ENCODE measurements at regions not wholly inside any gene's neighbourhood (a gene's known extent, or its start where the extent isn't known, plus 50 kb on each side); places are given as distances from the start of the nearest gene placed in this dataset.

- FAIRE-seq (no peak), DNase-seq (ENCODE audit: low read depth in 1 of 2, low spot score in 2 of 2) (no peak)
- 77% methylated on average over 1 of the region's 1 CpG; no CpG with 5 or more reads in 1 of the 2 experiments for WGBS, 2 experiments (ENCODE audit: extremely low coverage in 1 of 2, insufficient coverage in 1 of 2, insufficient read length in 1 of 2, insufficient replicate concordance in 2 of 2, low coverage in 1 of 2, low lambda C conversion rate in 2 of 2, missing lambda C conversion rate in 1 of 2)
- no peak overlapping the region for H2BK5ac ChIP-seq (ENCODE audit: low read depth, low read length)
- H3K4me2 ChIP-seq (ENCODE audit: insufficient read depth in 1 of 2, low read depth in 2 of 2, low read length in 2 of 2), result no peak overlapping the region
- no peak overlapping the region for H2BK12ac ChIP-seq (ENCODE audit: low read depth, low read length)
- H3K4ac ChIP-seq (replicated peaks; ENCODE audit: insufficient read length, low read depth, low read length), result no peak overlapping the region
- no peak overlapping the region for H3K9ac ChIP-seq (replicated peaks in 1 of 4; ENCODE audit: extremely low read depth in 1 of 4, low read depth in 3 of 4, low read length in 3 of 4)
- H4K91ac ChIP-seq (replicated peaks; ENCODE audit: insufficient read length, low read length), result no peak overlapping the region
- H3K27ac ChIP-seq (ENCODE audit: low read depth, low read length), result no peak overlapping the region
- H2BK120ac ChIP-seq (replicated peaks; ENCODE audit: low read depth, low read length), result no peak overlapping the region
- H2BK20ac ChIP-seq (ENCODE audit: low read length), result no peak overlapping the region
- H2AFZ ChIP-seq (ENCODE audit: low read length), result no peak overlapping the region
- H3K14ac ChIP-seq (ENCODE audit: insufficient read length), result no peak overlapping the region
- no peak overlapping the region for H3K18ac ChIP-seq (ENCODE audit: extremely low read depth, low read length)
- no peak overlapping the region for H2AK5ac ChIP-seq (ENCODE audit: low read depth, low read length)
- CTCF ChIA-PET (ENCODE audit: partially characterized antibody), result no interaction called here
- no peak overlapping the region for H2BK15ac ChIP-seq (ENCODE audit: low read length)
- H3K4me1 ChIP-seq (replicated peaks in 1 of 4; ENCODE audit: control insufficient read depth in 3 of 4, insufficient read depth in 4 of 4, low read length in 3 of 4), result no peaks in the 10 kb centered on the region
- no peaks in the 10 kb centered on the region for H3K79me2 ChIP-seq (ENCODE audit: control insufficient read depth in 1 of 2, insufficient read depth in 2 of 2, low read length in 2 of 2)
- H3K23ac ChIP-seq (ENCODE audit: insufficient read length), result no peak overlapping the region
- TF ChIP-seq SIN3A (conservative IDR thresholded peaks at IDR 0.05 in 1 of 2, IDR thresholded peaks at IDR 0.05 in 1 of 2; ENCODE audit: low read depth in 1 of 2, low read length in 2 of 2) (no peak), KDM4A (IDR thresholded peaks at IDR 0.05; ENCODE audit: low read depth, low read length, severe bottlenecking) (no peak), TAF7 (optimal IDR thresholded peaks at IDR 0.05; ENCODE audit: borderline replicate concordance, low read depth, low read length) (no peak), RBBP5 (IDR thresholded peaks at IDR 0.05; ENCODE audit: borderline replicate concordance, low read depth, low read length) (no peak), TAF1 (IDR thresholded peaks at IDR 0.05; ENCODE audit: low read depth, low read length) (no peak), CHD2 (IDR thresholded peaks at IDR 0.05; ENCODE audit: low read length) (no peak)
- no peak overlapping the region for H3K4me3 ChIP-seq (ENCODE audit: extremely low read depth in 1 of 4, insufficient read depth in 2 of 4, low read depth in 3 of 4, low read length in 4 of 4)
- no peak overlapping the region for H4K5ac ChIP-seq (ENCODE audit: insufficient read length, low read depth, low read length)
- H3K23me2 ChIP-seq (ENCODE audit: low read depth, low read length), result no peaks in the 10 kb centered on the region
- no peaks in the 10 kb centered on the region for H3K27me3 ChIP-seq (replicated peaks in 1 of 4; ENCODE audit: control insufficient read depth in 3 of 4, extremely low read depth in 1 of 4, insufficient read depth in 3 of 4, low read length in 3 of 4)
- no peaks in the 10 kb centered on the region for H3K36me3 ChIP-seq (ENCODE audit: control insufficient read depth in 2 of 4, insufficient read depth in 4 of 4, low read length in 3 of 4)
- H3K56ac ChIP-seq (replicated peaks; ENCODE audit: insufficient read length, low read depth, low read length), result no peak overlapping the region
- no peaks in the 10 kb centered on the region for H3K79me1 ChIP-seq (ENCODE audit: low read depth, low read length)
- H3K9me3 ChIP-seq (ENCODE audit: insufficient read depth in 2 of 2, low read depth in 1 of 2, low read length in 1 of 2), result peaks cover 37 to 39% of the 10 kb centered on the region in 2 experiments
- H4K8ac ChIP-seq (ENCODE audit: extremely low read depth, insufficient read depth, low read length), result no peak overlapping the region
- POLR2A ChIA-PET (ENCODE audit: partially characterized antibody), result no interaction called here
- H4K20me1 ChIP-seq (replicated peaks in 1 of 2; ENCODE audit: control insufficient read depth in 1 of 2, insufficient read depth in 2 of 2, low read length in 2 of 2), result no peaks in the 10 kb centered on the region
Measured at GRCh38 chr19:34618410-34618809, 58.5 kb downstream of the SCGB2B2 start.
